Epidermal melanocyte (primary cell): ENCODE measurements at regions not wholly inside any gene's neighbourhood (a gene's known extent, or its start where the extent isn't known, plus 50 kb on each side); places are given as distances from the start of the nearest gene placed in this dataset.

Experiments
- DNase-seq: peaks from one replicate; pipeline ENCODE4 v3.0.0; 2011; ENCODE audit warnings: low spot score; ENCODE audit not compliant: insufficient read length

GRCh38 chr1:191875994-191876393 lies 282.3 kb upstream of the RGS18 start:
- no peak for DNase-seq

GRCh38 chr1:191876631-191877030 lies 281.6 kb upstream of the RGS18 start:
- no peak for DNase-seq

GRCh38 chr1:191882870-191883269 lies 275.4 kb upstream of the RGS18 start:
- DNase-seq, result no peak

- DNase-seq, result no peak
Observed at GRCh38 chr1:191886977-191887376, 271.3 kb upstream of the RGS18 start.

- no peak for DNase-seq
Observed at GRCh38 chr1:191888996-191889622, 269.2 kb upstream of the RGS18 start.

GRCh38 chr1:191889623-191890003 lies 268.6 kb upstream of the RGS18 start:
- no peak for DNase-seq

GRCh38 chr1:191890433-191891088 lies 267.7 kb upstream of the RGS18 start:
- no peak for DNase-seq

- no peak for DNase-seq
Observed at GRCh38 chr1:191892716-191893115, 265.5 kb upstream of the RGS18 start.

- DNase-seq, result no peak
Observed at GRCh38 chr1:191895049-191895448, 263.2 kb upstream of the RGS18 start.

GRCh38 chr1:191895462-191896058 lies 262.7 kb upstream of the RGS18 start:
- no peak for DNase-seq

GRCh38 chr1:191897134-191897533 lies 261.1 kb upstream of the RGS18 start:
- DNase-seq, result no peak

- DNase-seq, result no peak
Observed at GRCh38 chr1:191901651-191902050, 256.6 kb upstream of the RGS18 start.

GRCh38 chr1:191904991-191905390 lies 253.3 kb upstream of the RGS18 start:
- no peak for DNase-seq

- no peak for DNase-seq
Observed at GRCh38 chr1:191905781-191906180, 252.5 kb upstream of the RGS18 start.

GRCh38 chr1:191907121-191907520 lies 251.1 kb upstream of the RGS18 start:
- no peak for DNase-seq

- no peak for DNase-seq
Observed at GRCh38 chr1:191910245-191910644, 248.0 kb upstream of the RGS18 start.

GRCh38 chr1:191912517-191912916 lies 245.7 kb upstream of the RGS18 start:
- DNase-seq, result no peak

GRCh38 chr1:191913260-191913977 lies 244.8 kb upstream of the RGS18 start:
- no peak for DNase-seq

- DNase-seq, result no peak
Observed at GRCh38 chr1:191929383-191929782, 228.9 kb upstream of the RGS18 start.

GRCh38 chr1:191943684-191944083 lies 214.6 kb upstream of the RGS18 start:
- no peak for DNase-seq

GRCh38 chr1:191953526-191953925 lies 204.7 kb upstream of the RGS18 start:
- DNase-seq, result no peak

GRCh38 chr1:191959856-191960255 lies 198.4 kb upstream of the RGS18 start:
- no peak for DNase-seq
